Body of pancreas (tissue), 4 donors: ENCODE measurements at regions not wholly inside any gene's neighbourhood (a gene's known extent, or its start where the extent isn't known, plus 50 kb on each side); places are given as distances from the start of the nearest gene placed in this dataset.

Experiments
- CTCF ChIP-seq, 7 experiments: fragments of 450-650 bp in 4 of 7; fragments of 200-600 bp in 3 of 7; sonication (generic) in 3 of 7; IDR thresholded peaks; one replicate each; pipeline ENCODE4 v1.5.1; 2016 to 2019; ENCODE audit warnings: antibody characterized with exemption in 7 of 7
- POLR2A ChIP-seq, 3 donors: fragments of 450-650 bp; IDR thresholded peaks; one replicate each; pipeline ENCODE4 v1.6.1; 2016; ENCODE audit warnings: antibody characterized with exemption in 3 of 3, mild to moderate bottlenecking in 2 of 3

- TF ChIP-seq CTCF (IDR thresholded peaks at IDR 0.05) (no peak), POLR2A (IDR thresholded peaks at IDR 0.05) (no peak)
Observed at GRCh38 chr18:1464444-1465217, 560.0 kb downstream of the ADCYAP1 start.
